Hepatocyte (in vitro differentiated cells): ENCODE measurements at regions not wholly inside any gene's neighbourhood (a gene's known extent, or its start where the extent isn't known, plus 50 kb on each side); places are given as distances from the start of the nearest gene placed in this dataset.

Experiments
- DNase-seq: peaks from one replicate; pipeline ENCODE4 v3.0.0-alpha.2; 2016; ENCODE audit warnings: low spot score
- H2AFZ ChIP-seq: fragments of 200-600 bp; sonication (generic); 2 replicates; pipeline ENCODE4 v1.6.0; 2016; ENCODE audit warnings: antibody characterized with exemption, mild to moderate bottlenecking
- H3K27ac ChIP-seq: fragments of 200-600 bp; sonication (generic); 2 replicates; pipeline ENCODE4 v1.5.1; 2016; ENCODE audit warnings: mild to moderate bottlenecking
- H3K27me3 ChIP-seq: fragments of 200-600 bp; sonication (generic); 2 replicates; pipeline ENCODE4 v1.6.1; 2016
- H3K36me3 ChIP-seq: fragments of 200-600 bp; sonication (generic); replicated peaks from 2 replicates; pipeline ENCODE4 v1.5.1; 2016; ENCODE audit warnings: low read depth; ENCODE audit not compliant: insufficient read depth
- H3K4me1 ChIP-seq: fragments of 200-600 bp; sonication (generic); 2 replicates; pipeline ENCODE4 v1.5.1; 2016; ENCODE audit warnings: mild to moderate bottlenecking, moderate library complexity; ENCODE audit not compliant: insufficient read depth
- H3K4me2 ChIP-seq: fragments of 200-600 bp; sonication (generic); 2 replicates; pipeline ENCODE4 v1.6.0; 2016
- H3K4me3 ChIP-seq: fragments of 200-600 bp; sonication (generic); 2 replicates; pipeline ENCODE4 v1.5.1; 2016; ENCODE audit warnings: mild to moderate bottlenecking
- H3K79me2 ChIP-seq: fragments of 200-600 bp; sonication (generic); 2 replicates; pipeline ENCODE4 v1.6.0; 2017; ENCODE audit warnings: mild to moderate bottlenecking
- H3K9me2 ChIP-seq: fragments of 200-600 bp; sonication (generic); replicated peaks from 2 replicates; pipeline ENCODE4 v1.6.0; 2017; ENCODE audit warnings: mild to moderate bottlenecking; ENCODE audit not compliant: insufficient read depth
- H3K9me3 ChIP-seq: fragments of 200-600 bp; sonication (generic); 2 replicates; pipeline ENCODE4 v1.5.1; 2016; ENCODE audit warnings: low read depth, mild to moderate bottlenecking
- H4K20me1 ChIP-seq: fragments of 200-600 bp; sonication (generic); 2 replicates; pipeline ENCODE4 v1.6.0; 2016; ENCODE audit warnings: mild to moderate bottlenecking; ENCODE audit not compliant: insufficient read depth, poor library complexity, severe bottlenecking
- CTCF ChIP-seq: fragments of 200-600 bp; sonication (generic); IDR thresholded peaks from 2 replicates; pipeline ENCODE4 v1.5.1; 2016; ENCODE audit warnings: antibody characterized with exemption, mild to moderate bottlenecking; ENCODE audit not compliant: poor library complexity
- EZH2 ChIP-seq: fragments of 200-600 bp; sonication (generic); IDR thresholded peaks from 2 replicates; pipeline ENCODE4 v1.6.1; 2016; ENCODE audit warnings: antibody characterized with exemption, mild to moderate bottlenecking, borderline replicate concordance
- EZH2phosphoT487 ChIP-seq: fragments of 200-600 bp; sonication (generic); IDR thresholded peaks from one replicate; pipeline ENCODE4 v1.6.1; 2018; ENCODE audit warnings: antibody characterized with exemption, mild to moderate bottlenecking, low read depth, moderate library complexity; ENCODE audit not compliant: unreplicated experiment, severe bottlenecking
- WGBS: methylation state at CpG from one replicate; pipeline ENCODE4 v1.1.6; 2016; ENCODE audit warnings: low lambda C conversion rate; ENCODE audit errors: missing lambda C conversion rate; 5-methylcytosine and 5-hydroxymethylcytosine counted together

- Histone ChIP-seq H3K4me1 (no peaks in the 10 kb centered on the region), H3K9me3 (no peaks in the 10 kb centered on the region), H3K4me2 (no peak overlapping the region), H2AFZ (no peak overlapping the region), H3K79me2 (no peaks in the 10 kb centered on the region), H3K27ac (no peak overlapping the region), H3K36me3 (no peaks in the 10 kb centered on the region), H3K9me2 (no peaks in the 10 kb centered on the region), H3K27me3 (no peaks in the 10 kb centered on the region), H3K4me3 (no peak overlapping the region), H4K20me1 (no peaks in the 10 kb centered on the region)
- TF ChIP-seq EZH2 (no peak), EZH2phosphoT487 (no peak), CTCF (no peak)
- no peak for DNase-seq
- 78% methylated on average over 4 of the region's 4 CpGs for WGBS
These were observed 164.4 kb upstream of the CPEB2 start for GRCh38 chr4:14837860-14838259.

- Histone ChIP-seq H3K36me3 (no peaks in the 10 kb centered on the region), H3K9me3 (no peaks in the 10 kb centered on the region), H4K20me1 (no peaks in the 10 kb centered on the region), H3K4me2 (no peak overlapping the region), H3K4me3 (no peak overlapping the region), H3K4me1 (no peaks in the 10 kb centered on the region), H3K27me3 (no peaks in the 10 kb centered on the region), H3K79me2 (no peaks in the 10 kb centered on the region), H3K27ac (no peak overlapping the region), H3K9me2 (no peaks in the 10 kb centered on the region), H2AFZ (no peak overlapping the region)
- TF ChIP-seq EZH2 (no peak), CTCF (no peak), EZH2phosphoT487 (no peak)
- no peak for DNase-seq
- 82% methylated on average over 6 of the region's 6 CpGs for WGBS
These were observed 160.2 kb upstream of the CPEB2 start for GRCh38 chr4:14841801-14842768.

- H3K4me2 ChIP-seq = no peak overlapping the region
- H3K9me3 ChIP-seq = no peaks in the 10 kb centered on the region
- H3K27me3 ChIP-seq = no peaks in the 10 kb centered on the region
- H2AFZ ChIP-seq = no peak overlapping the region
- DNase-seq = no peak
- H4K20me1 ChIP-seq = no peaks in the 10 kb centered on the region
- H3K4me1 ChIP-seq = no peaks in the 10 kb centered on the region
- H3K79me2 ChIP-seq = no peaks in the 10 kb centered on the region
- no peak overlapping the region for H3K4me3 ChIP-seq
- 90% methylated on average over 2 of the region's 2 CpGs for WGBS
- H3K9me2 ChIP-seq = no peaks in the 10 kb centered on the region
- H3K36me3 ChIP-seq = no peaks in the 10 kb centered on the region
- TF ChIP-seq EZH2phosphoT487 (no peak), EZH2 (no peak), CTCF (no peak)
- H3K27ac ChIP-seq = no peak overlapping the region
These were observed 159.2 kb upstream of the CPEB2 start for GRCh38 chr4:14842964-14843630.
